HEK293 (cell line): ENCODE measurements at regions not wholly inside any gene's neighbourhood (a gene's known extent, or its start where the extent isn't known, plus 50 kb on each side); places are given as distances from the start of the nearest gene placed in this dataset.
"Not testable (repeated sequence)": the region's sequence is repeated elsewhere in the genome, so short reads cannot be mapped to it uniquely, and the experiment has no call there.

Experiments used
- CTCF ChIA-PET: fragments of 350-600 bp; formaldehyde crosslinking; extraction: SDS; loops from one replicate; lab custom pipeline; 2021; ENCODE audit warnings: antibody characterized with exemption; lab: Yijun Ruan, JAX
- POLR2A ChIA-PET: fragments of 300-600 bp; formaldehyde crosslinking; extraction: SDS; loops from one replicate; lab custom pipeline; 2020; ENCODE audit warnings: antibody characterized with exemption, inconsistent platforms; lab: Yijun Ruan, JAX
- H3K27ac ChIP-seq: fragments of 200-500 bp; sonication (Bioruptor generic); 2 replicates; pipeline ENCODE4 v1.5.1; 2014; ENCODE audit warnings: low read depth, low read length, control low read depth, inconsistent platforms; ENCODE audit errors: extremely low read depth
- H3K36me3 ChIP-seq, 2 experiments: fragments of 200-500 bp in 1 of 2; sonication (Bioruptor generic) in 1 of 2; 1 replicate in 1 of 2; 2 replicates in 1 of 2; pipeline ENCODE4 v1.5.1; 2014 to 2017; ENCODE audit warnings: inconsistent platforms in 2 of 2, low read length in 2 of 2; ENCODE audit not compliant: control insufficient read depth in 2 of 2, insufficient read depth in 1 of 2
- H3K4me1 ChIP-seq: fragments of 200-500 bp; sonication (Bioruptor generic); 2 replicates; pipeline ENCODE4 v1.5.1; 2014; ENCODE audit warnings: mild to moderate bottlenecking, low read length, inconsistent platforms; ENCODE audit not compliant: control insufficient read depth, insufficient read depth
- H3K4me3 ChIP-seq: 2 replicates; pipeline ENCODE4 v1.5.1; 2011; ENCODE audit warnings: low read depth, mild to moderate bottlenecking, control low read depth, low read length, moderate library complexity
- H3K9me3 ChIP-seq: fragments of 200-500 bp; sonication (Bioruptor generic); 2 replicates; pipeline ENCODE4 v1.5.1; 2014; ENCODE audit warnings: low read depth, low read length, inconsistent platforms; ENCODE audit not compliant: control insufficient read depth, insufficient read depth
- ATF2 ChIP-seq: fragments of 450-650 bp; formaldehyde crosslinking; IDR thresholded peaks from 2 replicates; pipeline ENCODE4 v1.5.1; 2016; ENCODE audit warnings: missing biosample characterization, missing genetic modification characterization, low read depth
- BCL11A ChIP-seq: fragments of 450-650 bp; formaldehyde crosslinking; IDR thresholded peaks from 2 replicates; pipeline ENCODE4 v1.5.1; 2016; ENCODE audit warnings: low read depth, missing biosample characterization, missing genetic modification characterization
- GLIS1 ChIP-seq: fragments of 450-650 bp; formaldehyde crosslinking; IDR thresholded peaks from 2 replicates; pipeline ENCODE4 v1.5.1; 2016; ENCODE audit warnings: missing biosample characterization, missing genetic modification characterization
- OVOL3 ChIP-seq: fragments of 450-650 bp; formaldehyde crosslinking; IDR thresholded peaks from 2 replicates; pipeline ENCODE4 v1.5.1; 2016; ENCODE audit warnings: missing biosample characterization, missing genetic modification characterization
- ZIC2 ChIP-seq: fragments of 450-650 bp; formaldehyde crosslinking; IDR thresholded peaks from 2 replicates; pipeline ENCODE4 v1.5.1; 2016; ENCODE audit warnings: missing biosample characterization, missing genetic modification characterization
- ZNF112 ChIP-seq: fragments of 450-650 bp; formaldehyde crosslinking; IDR thresholded peaks from 2 replicates; pipeline ENCODE4 v1.5.0; 2017; ENCODE audit warnings: missing biosample characterization, missing genetic modification characterization
- ZNF140 ChIP-seq: fragments of 450-650 bp; formaldehyde crosslinking; IDR thresholded peaks from 2 replicates; pipeline ENCODE4 v1.5.1; 2016; ENCODE audit warnings: missing biosample characterization, missing genetic modification characterization
- ZNF16 ChIP-seq: fragments of 450-650 bp; formaldehyde crosslinking; IDR thresholded peaks from 2 replicates; pipeline ENCODE4 v1.5.1; 2016; ENCODE audit warnings: low read depth, missing biosample characterization, missing genetic modification characterization
- ZNF221 ChIP-seq: fragments of 450-650 bp; formaldehyde crosslinking; IDR thresholded peaks from 2 replicates; pipeline ENCODE4 v1.5.1; 2017; ENCODE audit warnings: missing biosample characterization, missing genetic modification characterization, borderline replicate concordance
- ZNF354C ChIP-seq: fragments of 450-650 bp; formaldehyde crosslinking; IDR thresholded peaks from 2 replicates; pipeline ENCODE4 v1.5.1; 2016; ENCODE audit warnings: missing biosample characterization, missing genetic modification characterization, low read depth, borderline replicate concordance
- ZNF514 ChIP-seq: fragments of 450-650 bp; formaldehyde crosslinking; IDR thresholded peaks from 2 replicates; pipeline ENCODE4 v1.5.1; 2016; ENCODE audit warnings: missing biosample characterization, missing genetic modification characterization
- ZNF548 ChIP-seq: fragments of 450-650 bp; formaldehyde crosslinking; IDR thresholded peaks from 2 replicates; pipeline ENCODE4 v1.5.1; 2016; ENCODE audit warnings: missing biosample characterization, missing genetic modification characterization
- ZNF585B ChIP-seq: fragments of 450-650 bp; formaldehyde crosslinking; IDR thresholded peaks from 2 replicates; pipeline ENCODE4 v1.5.1; 2016; ENCODE audit warnings: missing biosample characterization, missing genetic modification characterization
- ZNF792 ChIP-seq: fragments of 450-650 bp; formaldehyde crosslinking; IDR thresholded peaks from 2 replicates; pipeline ENCODE4 v1.5.1; 2016; ENCODE audit warnings: missing biosample characterization, missing genetic modification characterization

- H3K4me3 ChIP-seq, POLR2A ChIA-PET, H3K36me3 ChIP-seq, CTCF ChIA-PET, H3K4me1 ChIP-seq, H3K27ac ChIP-seq, H3K9me3 ChIP-seq: not testable (repeated sequence)
Measured at GRCh38 chr7:57655156-57655871, 205.3 kb downstream of the ZNF716 start.

- H3K9me3 ChIP-seq, H3K4me1 ChIP-seq, H3K4me3 ChIP-seq, POLR2A ChIA-PET, CTCF ChIA-PET, H3K36me3 ChIP-seq, H3K27ac ChIP-seq: not testable (repeated sequence)
- peak; percentile 53 for TF ChIP-seq ZNF585B (tag by site-specific recombination)
Measured at GRCh38 chr7:57659226-57659625, 209.2 kb downstream of the ZNF716 start.

- H3K4me1 ChIP-seq, H3K36me3 ChIP-seq, CTCF ChIA-PET, H3K9me3 ChIP-seq, POLR2A ChIA-PET, H3K27ac ChIP-seq, H3K4me3 ChIP-seq: not testable (repeated sequence)
Measured at GRCh38 chr7:57676928-57677327, 227.0 kb downstream of the ZNF716 start.

GRCh38 chr7:57685418-57685817 is 235.4 kb downstream of the ZNF716 start:
- CTCF ChIA-PET = no interaction called here
- Histone ChIP-seq H3K27ac (no peak overlapping the region), H3K4me3 (no peak overlapping the region), H3K9me3 (no peaks in the 10 kb centered on the region), H3K4me1 (no peaks in the 10 kb centered on the region), H3K36me3 (no peaks in the 10 kb centered on the region)
- TF ChIP-seq ZNF354C = no peak
- no peak for TF ChIP-seq ZNF548 (tag by site-specific recombination)
- no peak for TF ChIP-seq BCL11A (tag by site-specific recombination)
- no peak for TF ChIP-seq OVOL3
- no peak for TF ChIP-seq ZNF112 (tag by site-specific recombination)
- TF ChIP-seq GLIS1 (tag by site-specific recombination) = no peak
- no peak for TF ChIP-seq ATF2 (tag by site-specific recombination)
- no peak for TF ChIP-seq ZNF221
- TF ChIP-seq ZNF792 (tag by site-specific recombination) = no peak
- TF ChIP-seq ZNF514 (tag by site-specific recombination) = no peak
- no peak for TF ChIP-seq ZNF16 (tag by site-specific recombination)
- no peak for TF ChIP-seq ZNF585B (tag by site-specific recombination)
- no peak for TF ChIP-seq ZIC2
- no peak for TF ChIP-seq ZNF140 (tag by site-specific recombination)
- POLR2A ChIA-PET = no interaction called here
